HG02588 (cell line): ENCODE measurements at regions not wholly inside any gene's neighbourhood (a gene's known extent, or its start where the extent isn't known, plus 50 kb on each side); places are given as distances from the start of the nearest gene placed in this dataset.

Experiments used
- ATAC-seq: cut with Tn5 transposase; IDR thresholded peaks from one replicate; pipeline ENCODE4 v1.9.1; 2021; ENCODE audit warnings: mild to moderate bottlenecking, moderate library complexity; ENCODE audit not compliant: unreplicated experiment

DNA sequence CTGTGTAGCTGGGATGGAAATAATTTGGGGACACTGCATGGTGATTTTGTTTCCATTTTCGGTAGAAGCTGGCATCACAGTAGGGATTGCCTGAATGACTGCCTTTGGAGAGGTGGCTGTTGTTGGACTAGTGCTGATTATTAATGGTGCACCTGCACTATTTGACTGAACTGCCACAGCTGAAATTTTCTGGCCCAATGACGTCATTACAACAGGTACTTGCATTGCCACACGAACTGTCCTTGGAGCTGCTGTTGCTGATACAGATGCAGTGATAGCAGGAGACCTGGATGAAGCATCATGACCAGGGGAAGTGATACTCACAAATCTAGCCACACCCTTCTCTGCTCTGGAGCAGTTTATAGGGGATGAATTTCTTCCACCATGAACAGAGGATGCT, 95.6 kb upstream of the FOXC1 start:
- ATAC-seq = no peak

DNA sequence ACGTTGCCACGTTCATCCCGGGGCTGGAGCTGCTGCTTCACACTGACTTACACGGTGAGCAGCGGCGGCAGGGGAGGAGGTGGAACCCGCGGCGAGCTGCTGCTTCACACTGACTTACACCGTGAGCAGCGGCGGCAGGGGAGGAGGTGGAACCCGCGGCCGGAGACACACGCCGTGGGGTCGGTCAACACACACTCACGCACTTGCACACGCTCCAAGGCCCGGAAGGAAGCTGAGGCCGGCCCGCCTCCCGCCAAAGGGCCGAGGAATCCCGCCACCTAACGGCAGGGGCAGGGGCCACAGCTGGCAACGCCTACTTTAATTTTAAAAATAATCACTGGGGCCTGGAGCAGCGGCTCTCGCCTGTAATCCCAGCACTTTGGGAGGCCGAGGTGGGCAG, 94.4 kb upstream of the FOXC1 start:
- no peak for ATAC-seq

DNA sequence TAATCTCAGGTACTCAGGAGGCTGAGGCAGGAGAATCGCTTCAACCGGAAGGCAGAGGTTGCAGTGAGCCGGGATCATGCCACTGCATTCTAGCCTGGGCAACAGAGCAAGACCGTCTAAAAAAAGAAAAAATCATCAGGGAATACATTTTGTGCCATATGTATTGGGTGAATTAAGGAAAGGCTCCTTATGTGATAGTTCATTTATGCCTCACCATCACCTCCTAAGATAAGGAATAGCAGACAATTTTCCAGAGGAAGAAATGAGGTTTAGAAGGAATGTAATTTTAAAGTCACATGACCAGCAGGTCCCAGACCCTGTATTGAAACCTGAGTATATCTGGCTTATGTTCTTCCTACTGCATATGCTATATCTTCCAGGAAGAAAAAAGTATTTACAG, 93.9 kb upstream of the FOXC1 start:
- ATAC-seq = no peak

DNA sequence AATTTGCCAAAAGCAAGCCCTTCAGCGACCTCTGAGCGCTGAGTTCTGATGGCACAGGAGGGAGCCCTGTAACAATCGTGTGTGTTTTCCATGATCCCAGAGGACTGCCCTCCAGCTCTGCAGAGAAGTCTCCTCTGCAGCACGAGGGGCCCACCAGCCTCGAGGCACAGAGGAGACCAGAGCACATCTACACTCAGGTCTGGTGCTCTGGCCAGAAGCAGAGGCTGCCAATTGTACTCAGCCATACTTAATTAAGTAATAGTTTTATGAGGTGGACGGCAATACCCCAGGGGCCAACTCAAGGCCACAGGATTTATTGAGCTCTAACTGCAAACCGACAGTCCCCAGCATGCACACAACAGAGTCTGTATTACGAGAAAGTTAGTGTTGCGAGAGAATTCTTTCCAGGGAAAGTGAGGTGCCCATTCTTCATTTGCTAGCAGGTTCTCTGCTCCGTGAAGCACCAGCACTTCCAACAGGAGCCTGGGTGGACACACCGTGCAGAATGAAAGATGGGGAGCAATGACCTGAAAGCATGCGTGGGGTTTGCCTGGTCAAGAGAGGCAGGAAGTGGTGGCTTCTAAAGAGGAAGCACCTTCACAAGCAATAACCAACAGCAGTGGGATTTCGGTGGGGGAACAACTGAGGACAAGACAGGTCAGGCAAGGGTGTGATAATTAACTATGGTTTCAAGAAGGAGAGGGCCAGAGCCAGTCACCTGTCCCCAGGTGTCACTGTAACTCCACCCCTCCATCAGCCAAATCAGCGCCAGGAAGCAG, 92.8 kb upstream of the FOXC1 start:
- ATAC-seq = no peak

DNA sequence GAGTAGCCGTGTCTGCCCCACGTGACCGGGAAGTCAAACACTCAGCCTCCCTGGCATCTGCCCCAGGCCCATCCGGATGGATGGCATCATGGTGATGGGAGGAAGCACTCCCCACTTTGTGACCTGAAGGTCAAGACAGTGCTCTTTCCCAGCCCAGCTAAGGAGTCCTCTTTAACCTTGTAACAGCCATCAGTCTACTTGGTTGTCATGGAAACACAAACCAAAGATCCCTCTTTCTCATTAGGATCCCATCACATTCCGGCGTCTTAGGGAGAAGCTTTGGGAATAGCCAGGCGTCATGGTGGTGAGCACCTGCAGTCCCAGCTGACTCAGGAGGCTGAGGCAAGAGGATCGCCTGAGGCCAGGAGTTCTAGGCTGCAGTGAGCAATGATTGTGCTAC, 90.9 kb upstream of the FOXC1 start:
- ATAC-seq = no peak

DNA sequence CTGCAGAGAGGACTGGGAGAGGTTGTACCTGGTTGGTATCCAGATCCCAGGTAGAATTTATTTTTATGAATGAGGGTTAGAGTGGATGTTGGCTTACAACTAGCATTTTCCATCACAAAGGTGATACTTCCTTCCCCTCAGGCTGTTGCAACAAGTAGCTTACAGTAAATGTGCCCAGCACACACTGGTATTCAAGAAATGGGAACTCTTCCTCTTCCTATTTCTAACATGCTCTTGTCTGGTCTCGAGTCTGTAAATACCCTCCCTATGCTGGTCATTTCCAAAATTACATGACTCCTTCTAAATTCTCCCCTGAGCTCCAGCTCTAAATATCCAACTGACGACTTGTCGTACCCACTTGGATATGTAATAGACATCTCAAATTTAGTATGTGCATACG, 90.1 kb upstream of the FOXC1 start:
- ATAC-seq = no peak

DNA sequence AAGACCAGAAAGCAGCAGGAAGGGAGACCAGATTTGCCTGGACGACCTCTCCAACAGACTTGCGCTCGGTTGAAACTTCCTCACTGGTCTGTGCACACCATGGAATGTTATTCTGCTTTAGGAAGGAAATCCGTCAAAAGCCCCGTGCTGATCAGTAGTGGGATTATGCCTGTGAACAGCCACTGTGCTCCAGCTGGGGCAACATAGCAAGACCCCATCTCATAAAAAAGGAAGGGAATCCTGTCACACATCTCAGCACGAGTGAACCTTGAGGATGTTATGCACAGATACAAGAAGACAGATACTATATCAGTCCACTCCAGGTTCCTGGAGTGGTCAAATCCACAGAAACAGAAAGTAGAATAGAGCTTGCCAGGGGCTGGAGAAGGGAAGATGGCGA, 86.9 kb upstream of the FOXC1 start:
- no peak for ATAC-seq

DNA sequence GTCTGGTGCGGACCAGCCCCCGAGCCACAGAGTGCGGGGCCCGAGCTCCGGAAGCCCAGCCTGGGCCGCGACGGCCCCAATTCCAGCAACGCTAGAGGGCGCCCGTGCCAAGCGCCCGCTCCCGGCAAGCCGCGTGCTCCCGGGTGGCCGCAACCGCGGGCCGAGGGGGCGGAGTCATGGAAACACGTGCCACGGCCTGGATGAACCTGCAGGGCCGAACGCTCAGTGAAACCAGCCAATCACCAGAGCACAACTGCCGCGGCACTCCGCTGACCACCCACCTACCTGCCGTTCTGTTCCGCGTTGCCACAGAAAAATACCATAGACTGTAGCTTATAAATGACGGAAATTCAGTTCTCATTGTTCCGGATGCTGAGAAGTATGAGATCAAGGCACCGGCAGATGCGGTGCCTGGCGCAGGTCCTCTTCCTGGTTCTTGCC, 85.7 kb upstream of the FOXC1 start:
- ATAC-seq = no peak

DNA sequence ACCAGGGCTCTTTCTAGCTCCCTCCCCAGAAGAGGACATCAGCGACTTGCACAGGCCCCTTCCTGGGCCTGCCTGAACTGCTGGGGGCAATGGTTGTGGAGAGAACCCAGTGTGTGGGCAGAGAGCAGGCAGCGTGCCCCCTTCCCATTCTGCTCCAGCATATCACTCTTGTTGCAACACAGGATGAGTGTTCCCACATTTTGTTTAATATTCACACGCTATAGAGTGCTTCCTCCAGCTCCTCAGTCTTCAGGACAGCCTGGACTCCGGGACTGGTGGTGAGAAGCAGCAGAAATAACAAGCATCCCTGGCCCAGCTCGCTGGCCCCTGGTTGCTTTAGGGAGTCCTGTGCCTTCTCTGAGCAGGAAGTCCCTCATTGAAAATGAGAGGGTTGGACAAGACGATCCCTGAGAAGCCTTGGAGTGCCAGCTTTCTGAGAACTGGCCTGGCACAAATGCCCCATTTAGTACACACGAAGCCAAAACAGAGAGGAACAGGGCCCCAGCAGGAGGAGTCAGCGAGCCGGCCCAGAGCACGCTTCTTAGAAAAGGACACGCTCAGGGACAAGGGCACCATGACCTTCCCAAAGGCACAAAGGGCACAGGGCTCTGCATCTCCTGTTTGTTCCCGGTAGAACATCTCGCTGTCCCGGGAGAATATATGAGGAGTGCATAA, 84.2 kb upstream of the FOXC1 start:
- no peak for ATAC-seq

DNA sequence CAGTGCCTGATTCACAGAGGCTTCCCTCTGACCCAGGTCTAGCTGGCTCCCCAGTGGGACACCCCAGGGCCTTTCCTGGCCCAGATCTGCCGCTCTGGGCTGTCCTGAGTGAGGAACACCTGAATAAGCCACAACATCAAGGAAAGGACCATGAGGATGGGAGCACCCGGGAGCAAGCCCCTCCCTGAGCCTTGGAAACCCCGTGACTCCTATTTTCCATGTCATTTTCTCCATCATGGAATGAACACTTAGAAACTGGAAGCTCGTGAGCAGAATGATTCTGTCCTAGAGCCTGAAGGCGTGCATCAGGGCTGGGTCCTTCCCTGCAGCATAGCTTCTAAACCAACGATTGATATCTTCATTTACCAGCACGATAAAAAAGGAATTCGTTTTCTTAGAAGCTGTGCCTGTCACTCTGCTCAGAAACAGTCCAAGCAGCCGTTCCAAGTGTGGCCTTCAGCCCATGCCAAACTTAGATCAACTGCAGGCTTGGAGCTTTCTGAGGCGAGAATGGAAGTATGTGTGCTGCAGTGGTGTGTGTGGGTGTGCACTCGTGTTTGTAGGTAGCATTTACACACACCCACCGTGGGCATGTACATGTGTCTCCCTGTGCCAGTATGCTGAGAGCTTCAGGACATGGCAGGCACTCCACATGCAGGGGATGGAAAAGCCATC, 83.2 kb upstream of the FOXC1 start:
- no peak for ATAC-seq

DNA sequence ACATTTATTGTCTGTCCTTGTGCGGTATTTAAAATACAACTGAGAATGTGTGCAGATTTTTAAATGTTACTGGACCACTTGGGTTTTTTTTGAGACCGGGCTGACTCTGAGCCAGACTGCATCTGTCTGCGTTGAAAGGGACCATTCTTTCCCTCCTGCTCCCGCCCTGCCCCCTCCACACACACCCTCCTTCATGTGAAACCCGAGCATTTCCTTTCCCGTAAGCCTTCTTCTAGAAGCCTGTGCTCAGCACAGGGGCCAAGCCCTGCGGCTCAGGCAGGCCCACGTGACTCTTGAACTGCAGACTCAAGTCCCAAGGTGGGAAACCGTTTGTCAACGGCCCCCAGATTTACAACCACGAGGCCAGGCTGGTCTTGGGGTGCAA, 82.7 kb upstream of the FOXC1 start:
- no peak for ATAC-seq

DNA sequence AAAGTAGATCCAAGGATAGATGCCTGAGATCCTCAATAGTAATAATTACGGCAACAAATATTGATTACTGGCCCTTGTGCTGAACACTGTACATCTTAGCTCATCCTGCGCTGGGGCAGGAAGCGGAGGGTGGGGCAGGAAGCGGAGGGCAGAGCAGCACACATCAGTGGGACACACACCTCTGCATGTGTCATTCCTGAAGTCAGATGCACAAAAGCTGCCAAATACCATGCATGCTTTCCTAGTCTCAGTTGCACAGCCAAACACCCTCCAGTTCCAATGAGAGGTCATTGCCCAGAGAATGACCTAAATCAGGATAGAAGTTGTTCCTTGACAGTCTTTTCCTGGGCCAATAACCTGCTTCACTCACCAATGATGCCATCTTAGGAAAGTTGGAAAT, 74.4 kb upstream of the FOXC1 start:
- ATAC-seq = no peak

DNA sequence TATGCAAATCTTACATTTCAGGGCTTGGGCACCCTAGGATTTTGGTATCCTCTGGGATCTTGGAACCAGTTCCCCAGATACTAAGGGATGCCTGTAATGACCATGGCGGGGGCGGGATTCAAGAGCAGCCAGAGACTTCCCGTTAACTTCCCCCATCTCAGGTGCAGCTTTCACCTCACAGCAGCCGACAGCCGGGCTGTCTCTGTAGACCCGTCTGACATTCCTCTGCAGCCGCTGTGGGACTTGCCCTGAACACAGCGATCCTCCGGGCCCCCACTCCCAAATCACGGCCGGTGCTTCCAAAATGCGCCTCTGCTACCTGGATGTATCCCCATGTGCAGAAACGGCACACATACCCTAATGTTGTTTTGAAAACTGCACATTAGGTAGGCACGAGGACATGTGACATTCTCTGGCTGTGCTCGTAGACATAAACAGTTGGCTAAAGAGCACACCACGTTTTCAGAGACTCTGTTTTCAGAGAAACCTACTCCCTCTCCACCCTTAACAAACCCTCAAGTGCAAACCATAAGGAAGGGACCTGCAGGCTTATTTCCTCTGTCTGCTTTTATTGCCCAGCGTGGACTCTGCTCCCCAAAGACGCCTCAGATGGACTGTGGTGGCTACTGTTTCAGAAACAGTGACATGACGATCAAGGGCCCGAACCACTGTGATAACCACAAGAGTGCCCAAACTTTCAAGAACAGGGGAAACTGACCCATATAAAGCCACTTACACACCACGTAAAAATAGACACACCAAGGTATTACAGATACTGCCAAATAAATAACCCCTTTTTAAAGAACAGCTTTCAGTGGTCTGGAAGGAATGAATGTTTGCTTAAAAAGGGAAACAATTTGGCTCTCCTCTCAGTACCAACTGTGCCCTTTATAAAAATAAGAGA, 72.9 kb upstream of the FOXC1 start:
- ATAC-seq = no peak

DNA sequence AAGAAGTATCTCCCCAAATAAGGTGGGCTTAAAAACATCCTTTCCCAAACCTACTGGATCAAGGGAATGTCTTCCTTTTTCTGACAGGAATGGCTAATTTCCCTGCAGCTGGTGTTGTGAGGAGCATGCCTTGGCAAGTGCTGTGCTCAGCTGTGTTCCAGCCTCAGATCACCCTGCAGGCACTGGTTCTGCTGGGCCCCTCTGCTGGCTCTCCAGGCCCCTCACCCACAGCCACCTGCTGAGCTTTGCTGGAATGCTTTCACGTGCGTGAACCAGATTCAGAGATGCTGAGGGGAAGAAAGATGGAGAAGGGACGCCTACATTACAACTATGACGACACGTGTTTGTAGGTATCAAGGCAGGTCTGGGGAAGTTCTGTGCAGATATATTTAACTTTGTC, 71.3 kb upstream of the FOXC1 start:
- no peak for ATAC-seq

DNA sequence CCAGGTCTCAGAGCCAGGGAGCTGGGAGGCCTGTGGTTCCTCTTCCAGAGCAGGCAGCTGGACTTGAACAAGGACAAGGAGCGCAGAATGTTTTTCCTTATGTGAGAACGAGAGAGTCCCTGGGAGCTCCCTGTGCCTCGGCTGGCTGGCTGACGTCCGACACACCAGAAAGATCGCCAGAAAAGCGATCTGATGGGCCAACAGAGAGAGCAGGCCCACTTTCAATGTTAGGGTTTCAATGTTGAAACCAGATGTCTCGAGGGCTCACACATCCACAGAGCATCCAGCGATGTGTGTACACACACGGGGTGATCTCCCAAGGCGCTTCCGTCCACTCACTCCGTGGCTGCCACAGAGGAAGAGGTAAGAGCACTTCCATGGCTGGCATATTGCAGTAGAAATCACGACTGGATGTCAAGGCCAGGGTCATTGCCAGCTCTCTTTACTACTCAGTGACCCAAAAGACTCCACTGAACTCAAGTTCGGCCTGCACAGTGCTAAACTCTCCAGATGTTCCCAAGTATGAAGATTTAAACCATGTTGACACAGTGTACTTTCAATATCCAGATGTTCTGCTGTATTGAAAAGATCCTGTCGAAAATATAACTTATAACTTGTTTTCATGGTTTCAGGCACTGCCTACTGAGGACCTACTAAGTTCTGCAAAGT, 70.8 kb upstream of the FOXC1 start:
- ATAC-seq = no peak

DNA sequence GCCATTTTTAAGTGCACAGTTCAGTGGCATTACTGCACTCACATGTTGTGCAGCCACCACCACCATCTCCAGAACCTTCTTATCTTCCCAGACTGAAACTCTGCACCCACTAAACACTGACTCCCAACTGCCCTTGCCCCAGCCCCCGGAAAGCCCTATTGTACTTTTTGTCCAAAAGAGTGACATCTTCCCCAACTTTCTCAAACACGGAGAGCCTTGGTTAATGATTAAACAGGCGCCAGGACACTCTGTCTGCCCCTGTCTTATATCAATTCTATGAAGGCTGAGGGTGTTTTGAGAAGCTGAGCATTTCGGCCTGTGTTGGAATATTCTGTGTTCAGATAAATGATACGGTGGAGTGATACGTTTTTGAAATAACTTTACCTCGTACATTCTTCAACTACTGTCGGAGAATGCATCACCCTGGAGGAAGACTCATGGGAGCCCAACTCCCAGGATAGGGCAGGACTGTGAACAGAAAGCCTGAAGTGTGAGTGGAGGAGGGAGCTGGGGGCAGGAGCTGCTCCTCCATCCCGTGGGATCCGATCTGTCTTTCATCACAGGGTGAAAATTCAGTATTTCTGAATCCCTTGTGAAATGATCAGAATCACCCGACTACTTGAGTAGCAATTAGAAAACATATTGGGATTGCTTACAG, 68.7 kb upstream of the FOXC1 start:
- no peak for ATAC-seq

DNA sequence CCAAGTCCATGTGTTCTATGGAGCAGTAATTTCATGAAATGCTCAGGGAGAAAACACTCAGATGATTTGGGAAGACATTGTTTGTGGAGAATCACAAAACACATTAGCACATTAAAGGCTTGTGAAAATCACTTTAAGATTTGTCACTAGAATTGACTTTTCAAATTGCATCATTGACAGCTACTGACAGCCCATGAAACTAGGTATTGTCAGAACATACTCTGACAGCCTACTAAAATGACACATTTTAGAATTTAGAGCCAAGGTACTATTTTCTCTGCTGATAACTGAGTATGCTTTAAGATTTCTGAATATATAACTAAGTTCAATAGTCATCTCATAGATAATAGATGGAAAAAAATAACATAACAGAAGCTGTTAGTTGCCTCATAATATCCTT, 67.4 kb upstream of the FOXC1 start:
- no peak for ATAC-seq

DNA sequence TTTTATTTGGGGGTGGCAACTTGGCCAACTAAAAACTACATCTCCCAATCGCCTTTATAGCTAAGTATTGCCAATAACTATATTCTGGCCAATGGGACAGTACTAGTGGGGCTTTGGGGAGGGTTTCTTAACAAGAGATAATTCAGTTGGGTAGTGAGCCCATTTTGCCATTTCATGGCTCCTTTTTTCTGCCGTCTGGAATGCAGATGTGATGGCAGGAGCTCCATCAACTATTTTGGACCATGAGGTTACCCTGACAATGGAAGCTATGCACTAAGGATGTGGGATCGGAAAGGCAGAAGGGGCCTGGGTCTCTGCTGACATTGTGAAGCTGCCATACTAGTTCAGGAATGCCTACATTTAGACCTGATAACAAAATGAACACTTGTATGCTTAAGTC, 67.0 kb upstream of the FOXC1 start:
- ATAC-seq = no peak

DNA sequence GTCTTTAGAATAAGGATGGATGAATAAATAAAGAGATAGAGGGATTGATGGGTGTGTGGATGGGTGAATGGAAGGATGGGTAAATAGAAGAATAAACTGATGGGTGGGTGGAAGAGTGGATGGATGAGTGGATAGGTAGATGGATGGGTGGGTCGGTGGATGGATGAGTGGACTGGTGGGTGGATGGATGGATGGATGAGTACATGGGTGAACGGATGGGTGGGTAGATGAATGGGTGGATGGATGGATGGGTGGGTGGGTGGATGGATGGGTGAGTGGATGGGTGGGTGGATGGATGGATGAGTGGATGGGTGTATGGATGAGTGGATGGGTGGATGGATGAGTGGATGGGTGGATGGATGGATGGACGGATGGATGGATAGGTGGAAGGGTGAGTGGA, 65.7 kb upstream of the FOXC1 start:
- ATAC-seq = no peak

DNA sequence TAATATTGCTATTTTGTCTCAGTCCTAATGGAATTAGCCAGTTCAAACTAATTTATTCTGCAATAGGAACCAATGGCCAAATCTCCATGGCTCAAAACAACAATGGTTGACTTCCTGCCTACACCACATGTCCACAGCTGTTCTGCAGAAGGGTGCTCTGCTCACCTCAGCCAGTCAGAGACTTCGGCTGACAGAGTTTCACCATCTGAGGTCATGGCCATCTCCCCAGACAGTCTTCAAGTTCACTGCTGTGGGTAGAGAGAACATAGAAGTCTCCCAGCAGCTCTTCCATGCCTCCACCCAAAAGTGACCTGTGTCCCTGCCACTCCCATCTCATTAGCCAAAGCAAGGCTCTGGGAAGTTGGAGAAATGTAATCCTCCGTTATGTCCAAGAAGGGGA, 65.1 kb upstream of the FOXC1 start:
- no peak for ATAC-seq
